Epidermal melanocyte (primary cell): ENCODE measurements at regions not wholly inside any gene's neighbourhood (a gene's known extent, or its start where the extent isn't known, plus 50 kb on each side); places are given as distances from the start of the nearest gene placed in this dataset.
A peak's percentile ranks its signal among the peaks of the same experiment; 100 is the strongest.

Source experiments
- DNase-seq: peaks from one replicate; pipeline ENCODE4 v3.0.0; 2011; ENCODE audit warnings: low spot score; ENCODE audit not compliant: insufficient read length

GRCh38 chr6:50102676-50103075, 52.9 kb upstream of the DEFB112 start:
- DNase-seq, result no peak

GRCh38 chr6:50110587-50110986, 60.9 kb upstream of the DEFB112 start:
- DNase-seq, result no peak

- no peak for DNase-seq
These were observed 63.5 kb upstream of the DEFB112 start for GRCh38 chr6:50112981-50113857.

- DNase-seq, result no peak
These were observed 66.7 kb upstream of the DEFB112 start for GRCh38 chr6:50116390-50116789.

- DNase-seq, result no peak
These were observed 67.2 kb upstream of the DEFB112 start for GRCh38 chr6:50116797-50117542.

- DNase-seq, result no peak
These were observed 70.6 kb upstream of the DEFB112 start for GRCh38 chr6:50120300-50120699.

- DNase-seq, result no peak
These were observed 74.0 kb upstream of the DEFB112 start for GRCh38 chr6:50123688-50124087.

GRCh38 chr6:50124572-50124971, 74.8 kb upstream of the DEFB112 start:
- DNase-seq, result no peak

- DNase-seq, result peak; percentile 32
These were observed 78.8 kb upstream of the DEFB112 start for GRCh38 chr6:50128420-50129005.

GRCh38 chr6:50135968-50136367, 86.2 kb upstream of the DEFB112 start:
- DNase-seq, result no peak

GRCh38 chr6:50141100-50141499, 91.4 kb upstream of the DEFB112 start:
- no peak for DNase-seq

- DNase-seq, result no peak
These were observed 93.4 kb upstream of the DEFB112 start for GRCh38 chr6:50143011-50143719.

GRCh38 chr6:50145125-50145524, 95.4 kb upstream of the DEFB112 start:
- no peak for DNase-seq

- no peak for DNase-seq
These were observed 97.6 kb upstream of the DEFB112 start for GRCh38 chr6:50147371-50147770.

- DNase-seq, result no peak
These were observed 130.9 kb upstream of the DEFB112 start for GRCh38 chr6:50180646-50181045.

GRCh38 chr6:50185006-50185405, 135.3 kb upstream of the DEFB112 start:
- no peak for DNase-seq

GRCh38 chr6:50187351-50187921, 137.7 kb upstream of the DEFB112 start:
- DNase-seq, result no peak

GRCh38 chr6:50198245-50198644, 148.5 kb upstream of the DEFB112 start:
- DNase-seq, result no peak

GRCh38 chr6:50202766-50203165, 153.0 kb upstream of the DEFB112 start:
- no peak for DNase-seq

- DNase-seq, result no peak
These were observed 161.9 kb upstream of the DEFB112 start for GRCh38 chr6:50211582-50211981.

GRCh38 chr6:50213146-50213545, 163.4 kb upstream of the DEFB112 start:
- DNase-seq, result no peak
